ENCODE measurements at regions not wholly inside any gene's neighbourhood (a gene's known extent, or its start where the extent isn't known, plus 50 kb on each side); places are given as distances from the start of the nearest gene placed in this dataset.

DNA sequence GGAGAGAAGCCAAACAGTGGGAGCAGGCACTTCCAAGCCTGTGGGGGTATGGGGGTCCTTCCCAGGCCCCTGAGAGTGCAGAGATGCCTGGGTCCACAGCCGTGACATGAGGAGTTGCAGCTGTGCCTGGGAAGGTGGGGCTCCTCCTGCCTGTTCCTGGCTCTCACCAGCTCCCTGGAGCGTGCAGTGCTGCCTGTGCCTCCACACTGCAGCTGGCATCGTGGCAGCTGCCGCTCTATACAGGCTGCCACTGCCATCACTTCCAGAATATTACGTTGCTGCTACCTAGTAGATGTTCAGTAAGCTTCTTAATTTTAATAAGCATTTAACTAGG is 223.7 kb downstream of the KCNC2 start:
- DNase-seq (ENCODE audit: low read depth) = no peak

DNA sequence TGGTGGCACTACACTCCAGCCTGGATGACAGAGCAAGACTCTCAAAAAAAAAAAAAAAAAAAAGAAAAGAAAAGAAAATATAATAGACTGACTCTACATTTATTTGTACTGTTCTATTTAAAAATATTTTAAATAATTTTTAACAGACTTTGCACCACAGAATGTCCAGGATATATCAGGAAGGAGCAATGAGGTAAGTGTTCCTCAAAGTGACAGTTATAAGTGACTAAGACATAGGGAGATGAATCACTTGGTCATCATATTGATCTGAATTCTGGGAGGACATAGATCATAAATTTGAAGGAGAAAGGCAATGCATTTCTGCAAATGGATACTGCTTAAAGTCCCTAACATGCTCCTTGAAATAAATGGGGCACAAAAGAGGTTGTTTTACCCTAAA is 221.5 kb downstream of the KCNC2 start:
- DNase-seq (ENCODE audit: low read depth) = no peak
